ENCODE measurements at regions not wholly inside any gene's neighbourhood (a gene's known extent, or its start where the extent isn't known, plus 50 kb on each side); places are given as distances from the start of the nearest gene placed in this dataset.

DNA sequence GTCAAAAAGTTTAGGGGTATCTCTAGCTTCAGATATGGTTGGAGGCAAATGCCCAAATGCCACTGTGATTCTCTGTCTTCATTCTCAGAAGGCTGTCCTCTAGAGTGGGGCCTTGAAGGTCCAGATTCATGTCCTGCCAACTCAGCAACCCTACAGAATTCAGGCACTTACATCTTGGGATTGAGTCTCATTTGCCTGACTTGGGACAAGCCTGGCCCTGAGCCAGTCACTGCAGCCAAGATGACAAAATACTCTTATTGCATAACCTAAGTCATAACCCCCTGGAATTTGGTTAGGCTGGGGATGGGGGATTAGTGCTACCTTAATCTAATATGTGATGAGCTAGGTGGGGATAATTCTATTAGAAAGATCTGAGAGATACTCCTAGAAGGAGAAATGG lies 100.5 kb downstream of the AREG start:
- intact Hi-C loops (cut with micrococcal nuclease; ENCODE audit: unreplicated experiment), result no loop called here
- Mint-ChIP-seq H3K27me3 (ENCODE audit: insufficient read depth, unreplicated experiment) (no peaks in the 10 kb centered on the region), H3K36me3 (ENCODE audit: insufficient read depth, unreplicated experiment) (no peaks in the 10 kb centered on the region), H3K9me3 (ENCODE audit: unreplicated experiment) (peaks cover 8% of the 10 kb centered on the region), H3K27ac (ENCODE audit: unreplicated experiment) (no peak overlapping the region), H3K4me1 (ENCODE audit: low read depth, unreplicated experiment) (peaks cover 34% of the 10 kb centered on the region), H3K4me3 (ENCODE audit: unreplicated experiment) (no peak overlapping the region)
- no peaks in the 10 kb centered on the region for H3K36me3 ChIP-seq (ENCODE audit: control insufficient read depth, insufficient read depth, low read length)
- TF ChIP-seq, protein P1, sequence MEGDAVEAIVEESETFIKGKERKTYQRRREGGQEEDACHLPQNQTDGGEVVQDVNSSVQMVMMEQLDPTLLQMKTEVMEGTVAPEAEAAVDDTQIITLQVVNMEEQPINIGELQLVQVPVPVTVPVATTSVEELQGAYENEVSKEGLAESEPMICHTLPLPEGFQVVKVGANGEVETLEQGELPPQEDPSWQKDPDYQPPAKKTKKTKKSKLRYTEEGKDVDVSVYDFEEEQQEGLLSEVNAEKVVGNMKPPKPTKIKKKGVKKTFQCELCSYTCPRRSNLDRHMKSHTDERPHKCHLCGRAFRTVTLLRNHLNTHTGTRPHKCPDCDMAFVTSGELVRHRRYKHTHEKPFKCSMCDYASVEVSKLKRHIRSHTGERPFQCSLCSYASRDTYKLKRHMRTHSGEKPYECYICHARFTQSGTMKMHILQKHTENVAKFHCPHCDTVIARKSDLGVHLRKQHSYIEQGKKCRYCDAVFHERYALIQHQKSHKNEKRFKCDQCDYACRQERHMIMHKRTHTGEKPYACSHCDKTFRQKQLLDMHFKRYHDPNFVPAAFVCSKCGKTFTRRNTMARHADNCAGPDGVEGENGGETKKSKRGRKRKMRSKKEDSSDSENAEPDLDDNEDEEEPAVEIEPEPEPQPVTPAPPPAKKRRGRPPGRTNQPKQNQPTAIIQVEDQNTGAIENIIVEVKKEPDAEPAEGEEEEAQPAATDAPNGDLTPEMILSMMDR (IDR thresholded peaks at IDR 0.05; ENCODE audit: insufficient read depth in 1 of 2, low read depth in 1 of 2, low read length in 1 of 2, severe bottlenecking in 1 of 2, unreplicated experiment in 1 of 2), result no peak
- TSS peak; percentile 32 for BruUV-seq (replicated peaks)
- H3K9me3 ChIP-seq, result no peaks in the 10 kb centered on the region
- peaks cover 63% of the 10 kb centered on the region for H3K4me1 ChIP-seq
- POLR2A ChIA-PET, result interaction anchor here (0.9 kb wide), 1 partner anchor 63 kb away, joined by 5 read pairs; no protein-coding TSS in a partner anchor
- no peaks in the 10 kb centered on the region for H3K27me3 ChIP-seq (replicated peaks; ENCODE audit: control insufficient read depth, insufficient read depth, low read length)
- CTCF ChIA-PET, result interaction anchor here (1.0 to 1.6 kb wide), 2 partner anchors 14 to 126 kb away, joined by 4 to 6 read pairs; no protein-coding TSS in a partner anchor
- no peak overlapping the region for H3K4me3 ChIP-seq (ENCODE audit: low read depth, low read length)
- no peak for DNase-seq

DNA sequence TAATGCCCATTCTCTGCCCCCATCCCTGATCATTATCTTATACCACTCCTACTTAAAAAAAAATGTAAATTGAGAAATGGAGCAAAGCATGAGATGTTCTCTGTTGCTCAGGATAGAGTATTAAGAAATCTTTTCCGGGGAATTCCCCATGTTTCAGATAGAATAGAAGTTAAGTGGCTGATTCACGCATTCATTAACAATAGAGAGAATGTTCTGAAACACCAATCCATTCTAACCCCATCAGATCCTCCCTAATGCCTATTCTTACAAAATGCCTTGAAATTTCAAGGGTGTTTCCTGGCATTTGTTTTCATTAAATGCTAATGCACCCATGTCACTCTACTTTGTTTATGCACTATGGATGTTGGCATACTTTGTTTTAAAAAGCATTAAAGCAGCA lies 101.1 kb downstream of the AREG start:
- H3K4me3 Mint-ChIP-seq (ENCODE audit: unreplicated experiment), result no peak overlapping the region
- BruUV-seq (replicated peaks), result no TSS peak
- H3K36me3 Mint-ChIP-seq (ENCODE audit: insufficient read depth, unreplicated experiment), result no peaks in the 10 kb centered on the region
- DNase-seq, result no peak
- peaks cover 8% of the 10 kb centered on the region for H3K9me3 Mint-ChIP-seq (ENCODE audit: unreplicated experiment)
- ChIA-PET CTCF (no interaction called here), POLR2A (no interaction called here)
- TF ChIP-seq, protein P1 (IDR thresholded peaks at IDR 0.05; ENCODE audit: insufficient read depth in 1 of 2, low read depth in 1 of 2, low read length in 1 of 2, severe bottlenecking in 1 of 2, unreplicated experiment in 1 of 2), result no peak
- H3K4me3 ChIP-seq (ENCODE audit: low read depth, low read length), result no peak overlapping the region
- no peak overlapping the region for H3K27ac Mint-ChIP-seq (ENCODE audit: unreplicated experiment)
- peaks cover 57% of the 10 kb centered on the region for H3K4me1 ChIP-seq
- H3K9me3 ChIP-seq, result no peaks in the 10 kb centered on the region
- no peaks in the 10 kb centered on the region for H3K36me3 ChIP-seq (ENCODE audit: control insufficient read depth, insufficient read depth, low read length)
- no peaks in the 10 kb centered on the region for H3K27me3 Mint-ChIP-seq (ENCODE audit: insufficient read depth, unreplicated experiment)
- no peaks in the 10 kb centered on the region for H3K27me3 ChIP-seq (replicated peaks; ENCODE audit: control insufficient read depth, insufficient read depth, low read length)
- peaks cover 34% of the 10 kb centered on the region for H3K4me1 Mint-ChIP-seq (ENCODE audit: low read depth, unreplicated experiment)
- intact Hi-C loops (cut with micrococcal nuclease; ENCODE audit: unreplicated experiment), result no loop called here

DNA sequence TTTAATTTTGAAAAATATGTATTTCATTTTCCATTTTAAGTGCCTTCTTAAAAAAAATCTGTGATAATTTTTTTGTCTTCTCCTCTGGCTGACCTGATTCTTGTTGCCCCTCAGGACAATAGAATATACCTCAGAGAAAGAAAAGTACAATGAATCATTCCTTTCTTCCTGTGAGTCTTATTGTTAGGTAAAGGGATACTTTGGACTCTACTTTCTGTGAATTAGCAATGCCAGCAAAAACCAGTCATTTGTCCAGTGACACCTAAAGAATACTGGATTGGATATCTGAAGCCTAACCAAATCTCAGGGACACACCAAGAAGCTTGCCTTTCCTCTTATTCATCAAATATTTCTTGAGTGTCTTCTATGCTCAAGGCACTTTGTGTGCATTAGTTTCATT lies 102.1 kb downstream of the AREG start:
- Mint-ChIP-seq H3K9me3 (ENCODE audit: unreplicated experiment) (peaks cover 8% of the 10 kb centered on the region), H3K4me3 (ENCODE audit: unreplicated experiment) (no peak overlapping the region), H3K4me1 (ENCODE audit: low read depth, unreplicated experiment) (peaks cover 25% of the 10 kb centered on the region), H3K27me3 (ENCODE audit: insufficient read depth, unreplicated experiment) (no peaks in the 10 kb centered on the region), H3K36me3 (ENCODE audit: insufficient read depth, unreplicated experiment) (no peaks in the 10 kb centered on the region), H3K27ac (ENCODE audit: unreplicated experiment) (no peak overlapping the region)
- ChIA-PET CTCF (no interaction called here), POLR2A (no interaction called here)
- H3K9me3 ChIP-seq, result no peaks in the 10 kb centered on the region
- no peaks in the 10 kb centered on the region for H3K27me3 ChIP-seq (replicated peaks; ENCODE audit: control insufficient read depth, insufficient read depth, low read length)
- H3K4me1 ChIP-seq, result peaks cover 48% of the 10 kb centered on the region
- H3K36me3 ChIP-seq (ENCODE audit: control insufficient read depth, insufficient read depth, low read length), result no peaks in the 10 kb centered on the region
- no TSS peak for BruUV-seq (replicated peaks)
- intact Hi-C loops (cut with micrococcal nuclease; ENCODE audit: unreplicated experiment), result no loop called here
- DNase-seq, result no peak
- TF ChIP-seq, protein P1 (IDR thresholded peaks at IDR 0.05; ENCODE audit: insufficient read depth in 1 of 2, low read depth in 1 of 2, low read length in 1 of 2, severe bottlenecking in 1 of 2, unreplicated experiment in 1 of 2), result no peak
- no peak overlapping the region for H3K4me3 ChIP-seq (ENCODE audit: low read depth, low read length)
